ENCODE measurements at regions not wholly inside any gene's neighbourhood (a gene's known extent, or its start where the extent isn't known, plus 50 kb on each side); places are given as distances from the start of the nearest gene placed in this dataset.
"Not testable (repeated sequence)": the region's sequence is repeated elsewhere in the genome, so short reads cannot be mapped to it uniquely, and the experiment has no call there.

DNA sequence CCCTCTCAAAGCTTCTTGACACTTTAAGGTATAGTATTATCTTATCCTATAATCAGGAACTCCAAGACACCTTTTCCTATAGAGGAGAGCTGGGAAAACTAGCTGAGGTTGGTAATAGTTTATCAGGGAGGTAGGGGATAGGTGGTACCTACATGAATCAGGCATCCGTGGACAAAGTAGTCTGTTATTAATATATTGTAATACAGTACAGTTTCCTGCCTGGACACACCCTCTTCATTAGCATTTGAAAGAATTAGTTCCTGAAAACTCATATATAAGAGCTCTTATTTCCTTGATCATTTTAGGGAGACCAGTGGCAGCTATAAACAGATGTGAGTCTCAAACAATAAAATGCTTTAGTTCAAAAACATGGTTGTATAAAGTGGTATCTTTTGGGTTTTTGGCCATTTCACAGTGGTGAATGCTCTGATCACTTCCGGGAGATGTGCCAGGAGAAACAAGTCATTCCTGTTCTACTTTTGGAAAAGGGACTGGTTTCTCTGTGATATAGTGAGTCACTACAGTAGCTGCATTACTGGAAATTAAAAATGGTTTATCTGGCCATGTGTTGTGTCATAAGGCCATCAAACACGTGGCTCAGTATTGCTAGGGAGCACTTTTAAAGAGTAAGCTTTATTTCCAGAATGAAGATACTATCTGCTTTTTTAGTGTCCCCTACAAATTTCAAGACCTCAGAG is 98.1 kb downstream of the KLRB1 start:
- H3K9ac ChIP-seq (ENCODE audit: low read length), result no peak overlapping the region
- H3K27ac ChIP-seq (ENCODE audit: low read depth, low read length, poor library complexity, severe bottlenecking), result no peak overlapping the region
- no peak overlapping the region for H3K4me2 ChIP-seq (ENCODE audit: low read length)
- H3F3A ChIP-seq (ENCODE audit: insufficient read depth, low read length), result no peaks in the 10 kb centered on the region
- H3K4me3 ChIP-seq (ENCODE audit: low read depth, low read length, poor library complexity, severe bottlenecking), result no peak overlapping the region
- H3K27me3 ChIP-seq (ENCODE audit: insufficient read depth, low read length), result no peaks in the 10 kb centered on the region
- H4K20me1 ChIP-seq (ENCODE audit: insufficient read depth, low read length), result no peaks in the 10 kb centered on the region
- no peaks in the 10 kb centered on the region for H3K4me1 ChIP-seq (ENCODE audit: insufficient read depth, low read length, severe bottlenecking)
- TF ChIP-seq, protein P1, sequence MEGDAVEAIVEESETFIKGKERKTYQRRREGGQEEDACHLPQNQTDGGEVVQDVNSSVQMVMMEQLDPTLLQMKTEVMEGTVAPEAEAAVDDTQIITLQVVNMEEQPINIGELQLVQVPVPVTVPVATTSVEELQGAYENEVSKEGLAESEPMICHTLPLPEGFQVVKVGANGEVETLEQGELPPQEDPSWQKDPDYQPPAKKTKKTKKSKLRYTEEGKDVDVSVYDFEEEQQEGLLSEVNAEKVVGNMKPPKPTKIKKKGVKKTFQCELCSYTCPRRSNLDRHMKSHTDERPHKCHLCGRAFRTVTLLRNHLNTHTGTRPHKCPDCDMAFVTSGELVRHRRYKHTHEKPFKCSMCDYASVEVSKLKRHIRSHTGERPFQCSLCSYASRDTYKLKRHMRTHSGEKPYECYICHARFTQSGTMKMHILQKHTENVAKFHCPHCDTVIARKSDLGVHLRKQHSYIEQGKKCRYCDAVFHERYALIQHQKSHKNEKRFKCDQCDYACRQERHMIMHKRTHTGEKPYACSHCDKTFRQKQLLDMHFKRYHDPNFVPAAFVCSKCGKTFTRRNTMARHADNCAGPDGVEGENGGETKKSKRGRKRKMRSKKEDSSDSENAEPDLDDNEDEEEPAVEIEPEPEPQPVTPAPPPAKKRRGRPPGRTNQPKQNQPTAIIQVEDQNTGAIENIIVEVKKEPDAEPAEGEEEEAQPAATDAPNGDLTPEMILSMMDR (IDR thresholded peaks at IDR 0.05; ENCODE audit: low read length), result no peak
- TF ChIP-seq EZH2 (IDR thresholded peaks at IDR 0.05; ENCODE audit: borderline replicate concordance, low read length), result no peak
- no peaks in the 10 kb centered on the region for H3K79me2 ChIP-seq (ENCODE audit: insufficient read depth, low read length)
- no peaks in the 10 kb centered on the region for H3K9me2 ChIP-seq (ENCODE audit: low read depth, low read length)
- H2AFZ ChIP-seq (ENCODE audit: low read length), result no peak overlapping the region
- no peaks in the 10 kb centered on the region for H3K9me3 ChIP-seq (ENCODE audit: low read length)
- H3K36me3 ChIP-seq (ENCODE audit: insufficient read depth, low read length), result no peaks in the 10 kb centered on the region

DNA sequence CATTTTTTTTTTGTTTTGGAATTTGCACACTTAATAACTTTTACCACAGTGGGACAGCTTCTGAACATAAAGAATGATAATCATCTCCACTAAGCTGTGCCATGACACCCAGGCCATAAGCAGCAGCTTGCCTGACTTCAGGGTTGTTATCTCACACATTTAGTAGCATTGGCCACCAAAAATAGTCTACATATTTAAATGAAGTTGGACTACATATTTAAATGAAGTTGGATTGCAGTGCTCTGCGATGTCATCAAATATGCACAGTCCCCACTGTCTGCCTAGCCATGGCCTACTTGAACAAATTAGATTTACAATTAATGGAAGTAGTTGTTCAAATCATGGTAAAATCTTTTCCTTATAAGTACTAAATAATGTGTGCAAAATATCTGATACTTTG is 101.0 kb downstream of the KLRB1 start:
- Histone ChIP-seq H3K4me3 (ENCODE audit: low read depth, low read length, poor library complexity, severe bottlenecking) (no peak overlapping the region), H3K9me3 (ENCODE audit: low read length) (no peaks in the 10 kb centered on the region), H3K27me3 (ENCODE audit: insufficient read depth, low read length) (no peaks in the 10 kb centered on the region), H3K36me3 (ENCODE audit: insufficient read depth, low read length) (no peaks in the 10 kb centered on the region), H3K9ac (ENCODE audit: low read length) (no peak overlapping the region), H3K4me1 (ENCODE audit: insufficient read depth, low read length, severe bottlenecking) (no peaks in the 10 kb centered on the region), H4K20me1 (ENCODE audit: insufficient read depth, low read length) (no peaks in the 10 kb centered on the region), H3K9me2 (ENCODE audit: low read depth, low read length) (no peaks in the 10 kb centered on the region), H2AFZ (ENCODE audit: low read length) (no peak overlapping the region), H3K4me2 (ENCODE audit: low read length) (no peak overlapping the region), H3K27ac (ENCODE audit: low read depth, low read length, poor library complexity, severe bottlenecking) (no peak overlapping the region), H3K79me2 (ENCODE audit: insufficient read depth, low read length) (no peaks in the 10 kb centered on the region), H3F3A (ENCODE audit: insufficient read depth, low read length) (no peaks in the 10 kb centered on the region)
- TF ChIP-seq EZH2 (IDR thresholded peaks at IDR 0.05; ENCODE audit: borderline replicate concordance, low read length), result no peak
- TF ChIP-seq, protein P1 (IDR thresholded peaks at IDR 0.05; ENCODE audit: low read length), result no peak

DNA sequence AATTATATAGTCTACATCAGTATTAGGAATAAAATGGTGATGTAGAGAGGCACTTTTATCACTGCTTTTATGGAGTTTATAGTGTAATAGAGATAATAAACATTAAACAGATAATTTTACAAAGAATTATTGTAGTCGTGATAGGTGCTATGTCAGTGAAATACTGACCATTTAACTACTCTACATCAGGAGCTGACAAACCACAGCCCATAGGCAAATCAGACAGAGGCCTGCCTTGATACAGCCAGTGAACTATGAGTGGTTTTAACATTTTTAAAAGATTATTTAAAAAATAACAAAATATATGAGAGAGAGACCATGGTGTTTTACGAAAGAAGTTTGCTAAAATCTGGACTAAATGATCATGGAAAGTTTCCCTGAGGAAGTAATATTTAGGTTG is 104.3 kb downstream of the KLRB1 start:
- H3K36me3 ChIP-seq (ENCODE audit: insufficient read depth, low read length); H3K4me1 ChIP-seq (ENCODE audit: insufficient read depth, low read length, severe bottlenecking); H3K9ac ChIP-seq (ENCODE audit: low read length); H2AFZ ChIP-seq (ENCODE audit: low read length); H3K4me3 ChIP-seq (ENCODE audit: low read depth, low read length, poor library complexity, severe bottlenecking); H3K27me3 ChIP-seq (ENCODE audit: insufficient read depth, low read length); H3K9me2 ChIP-seq (ENCODE audit: low read depth, low read length); H3K79me2 ChIP-seq (ENCODE audit: insufficient read depth, low read length); H3K27ac ChIP-seq (ENCODE audit: low read depth, low read length, poor library complexity, severe bottlenecking); H4K20me1 ChIP-seq (ENCODE audit: insufficient read depth, low read length); H3K4me2 ChIP-seq (ENCODE audit: low read length); H3F3A ChIP-seq (ENCODE audit: insufficient read depth, low read length); H3K9me3 ChIP-seq (ENCODE audit: low read length): not testable (repeated sequence)

DNA sequence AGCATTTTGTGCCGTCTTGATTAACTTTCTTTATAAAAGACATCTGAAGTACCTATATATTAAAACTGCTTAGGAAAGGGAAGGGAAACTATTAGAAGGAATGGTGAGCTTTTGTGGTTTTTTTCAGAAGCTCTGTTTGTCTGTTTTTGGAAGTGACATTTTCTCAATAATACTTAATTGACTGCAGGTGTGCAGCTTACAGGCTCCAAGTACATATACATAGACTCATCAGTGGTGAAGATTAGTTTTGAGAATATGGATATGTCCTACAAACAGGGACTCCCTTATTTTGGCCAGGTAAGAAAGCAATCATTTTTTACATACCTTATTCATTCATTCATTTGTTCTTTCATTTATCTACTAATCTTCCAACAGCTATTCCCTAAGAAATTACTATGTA is 104.9 kb downstream of the KLRB1 start:
- not testable (repeated sequence) for H4K20me1 ChIP-seq (ENCODE audit: insufficient read depth, low read length); H3K4me3 ChIP-seq (ENCODE audit: low read depth, low read length, poor library complexity, severe bottlenecking); H3K27ac ChIP-seq (ENCODE audit: low read depth, low read length, poor library complexity, severe bottlenecking); H3K4me2 ChIP-seq (ENCODE audit: low read length); H3K4me1 ChIP-seq (ENCODE audit: insufficient read depth, low read length, severe bottlenecking); H3K36me3 ChIP-seq (ENCODE audit: insufficient read depth, low read length); H3K9me3 ChIP-seq (ENCODE audit: low read length); H3K79me2 ChIP-seq (ENCODE audit: insufficient read depth, low read length); H3F3A ChIP-seq (ENCODE audit: insufficient read depth, low read length); H3K9me2 ChIP-seq (ENCODE audit: low read depth, low read length); H2AFZ ChIP-seq (ENCODE audit: low read length); H3K27me3 ChIP-seq (ENCODE audit: insufficient read depth, low read length); H3K9ac ChIP-seq (ENCODE audit: low read length)

DNA sequence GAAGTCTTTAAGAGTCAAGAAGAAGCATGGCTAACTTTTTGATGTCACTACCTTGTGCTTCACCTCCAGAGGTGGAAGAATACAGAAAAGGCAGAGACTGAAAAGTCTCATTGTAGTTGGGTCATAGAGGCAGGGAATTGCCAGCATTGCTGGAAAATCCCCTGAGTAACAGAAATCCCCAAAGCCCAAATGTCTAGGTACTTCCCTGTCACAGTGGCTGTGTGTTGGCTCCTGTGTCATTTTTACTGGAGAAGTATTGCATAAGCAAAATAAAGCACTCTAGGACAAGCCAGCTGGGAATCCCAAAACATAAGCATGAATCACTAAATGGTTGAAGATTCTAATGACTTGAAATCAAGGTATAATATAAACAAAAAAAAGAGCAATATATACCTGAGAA is 114.4 kb downstream of the KLRB1 start:
- H3K4me1 ChIP-seq (ENCODE audit: insufficient read depth, low read length, severe bottlenecking); H3K27ac ChIP-seq (ENCODE audit: low read depth, low read length, poor library complexity, severe bottlenecking); H3K27me3 ChIP-seq (ENCODE audit: insufficient read depth, low read length); H3K4me3 ChIP-seq (ENCODE audit: low read depth, low read length, poor library complexity, severe bottlenecking); H3F3A ChIP-seq (ENCODE audit: insufficient read depth, low read length); H3K4me2 ChIP-seq (ENCODE audit: low read length); H3K9me3 ChIP-seq (ENCODE audit: low read length); H3K36me3 ChIP-seq (ENCODE audit: insufficient read depth, low read length); H3K9me2 ChIP-seq (ENCODE audit: low read depth, low read length); H2AFZ ChIP-seq (ENCODE audit: low read length); H4K20me1 ChIP-seq (ENCODE audit: insufficient read depth, low read length); H3K9ac ChIP-seq (ENCODE audit: low read length); H3K79me2 ChIP-seq (ENCODE audit: insufficient read depth, low read length): not testable (repeated sequence)

DNA sequence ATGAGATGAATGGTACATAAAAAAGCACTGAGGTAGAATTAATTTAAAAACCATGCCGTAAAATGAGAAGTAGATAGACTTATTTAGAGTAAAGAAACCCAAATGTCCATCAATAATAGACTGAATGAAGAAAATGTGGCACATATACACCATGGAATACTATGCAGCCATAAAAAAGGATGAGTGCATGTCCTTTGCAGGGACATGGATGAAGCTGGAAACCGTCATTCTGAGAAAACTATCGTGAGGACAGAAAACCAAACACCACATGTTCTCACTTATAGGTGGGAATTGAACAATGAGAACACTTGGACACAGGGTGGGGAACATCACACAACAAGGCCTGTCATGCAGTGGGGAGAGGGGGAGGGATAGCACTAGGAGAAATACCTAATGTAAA is 126.4 kb downstream of the KLRB1 start:
- not testable (repeated sequence) for H3K27ac ChIP-seq (ENCODE audit: low read depth, low read length, poor library complexity, severe bottlenecking); H3K9me2 ChIP-seq (ENCODE audit: low read depth, low read length); H2AFZ ChIP-seq (ENCODE audit: low read length); H3K9ac ChIP-seq (ENCODE audit: low read length); H3K4me2 ChIP-seq (ENCODE audit: low read length); H4K20me1 ChIP-seq (ENCODE audit: insufficient read depth, low read length); H3F3A ChIP-seq (ENCODE audit: insufficient read depth, low read length); H3K4me3 ChIP-seq (ENCODE audit: low read depth, low read length, poor library complexity, severe bottlenecking); H3K4me1 ChIP-seq (ENCODE audit: insufficient read depth, low read length, severe bottlenecking); H3K9me3 ChIP-seq (ENCODE audit: low read length); H3K36me3 ChIP-seq (ENCODE audit: insufficient read depth, low read length); H3K79me2 ChIP-seq (ENCODE audit: insufficient read depth, low read length); H3K27me3 ChIP-seq (ENCODE audit: insufficient read depth, low read length)
